Neural cell (in vitro differentiated cells): ENCODE measurements at regions not wholly inside any gene's neighbourhood (a gene's known extent, or its start where the extent isn't known, plus 50 kb on each side); places are given as distances from the start of the nearest gene placed in this dataset.
"Not testable (repeated sequence)": the region's sequence is repeated elsewhere in the genome, so short reads cannot be mapped to it uniquely, and the experiment has no call there.

ENCODE experiments used
- H2AFZ ChIP-seq: fragments of 200-600, 300-800 bp; sonication (generic), shearing (Covaris generic); 2 replicates; pipeline ENCODE4 v1.6.0; 2014; ENCODE audit warnings: low read depth, mild to moderate bottlenecking, antibody characterized with exemption, low read length, moderate library complexity
- H3F3A ChIP-seq: fragments of 200-600 bp; shearing (Covaris generic); 2 replicates; pipeline ENCODE4 v1.6.1; 2016; ENCODE audit warnings: mild to moderate bottlenecking, moderate library complexity, mixed read lengths, antibody characterized with exemption, low read length; ENCODE audit not compliant: insufficient read depth, poor library complexity, severe bottlenecking
- H3K27ac ChIP-seq: fragments of 200-600, 300-800 bp; sonication (generic), shearing (Covaris generic); 2 replicates; pipeline ENCODE4 v1.5.1; 2014; ENCODE audit warnings: mild to moderate bottlenecking, low read length, moderate library complexity
- H3K27me3 ChIP-seq: fragments of 300-800, 200-600 bp; sonication (generic), shearing (Covaris generic); 2 replicates; pipeline ENCODE4 v1.6.0; 2014; ENCODE audit warnings: mild to moderate bottlenecking, low read depth, low read length, moderate library complexity; ENCODE audit not compliant: insufficient read depth
- H3K36me3 ChIP-seq: fragments of 300-800, 200-600 bp; sonication (generic), shearing (Covaris generic); 2 replicates; pipeline ENCODE4 v1.5.1; 2014; ENCODE audit warnings: mild to moderate bottlenecking, antibody characterized with exemption, low read length, moderate library complexity; ENCODE audit not compliant: insufficient read depth
- H3K4me2 ChIP-seq: fragments of 300-800, 200-600 bp; sonication (generic), shearing (Covaris generic); 2 replicates; pipeline ENCODE4 v1.6.0; 2014; ENCODE audit warnings: mild to moderate bottlenecking, low read length
- H3K4me3 ChIP-seq: fragments of 300-800, 200-600 bp; sonication (generic), shearing (Covaris generic); 2 replicates; pipeline ENCODE4 v1.5.1; 2014; ENCODE audit warnings: mild to moderate bottlenecking, low read length, moderate library complexity
- H3K79me2 ChIP-seq: fragments of 200-600 bp; shearing (Covaris generic); replicated peaks from 2 replicates; pipeline ENCODE4 v1.6.0; 2014; ENCODE audit warnings: mild to moderate bottlenecking, low read length, moderate library complexity; ENCODE audit not compliant: insufficient read depth
- H3K9ac ChIP-seq: fragments of 300-800, 200-600 bp; sonication (generic), shearing (Covaris generic); 2 replicates; pipeline ENCODE4 v1.6.1; 2016; ENCODE audit warnings: mild to moderate bottlenecking, low read length, mixed read lengths
- H3K9me2 ChIP-seq: fragments of 200-600 bp; shearing (Covaris generic); 2 replicates; pipeline ENCODE4 v1.6.1; 2016; ENCODE audit warnings: mild to moderate bottlenecking, low read length, mixed read lengths; ENCODE audit not compliant: insufficient read depth
- H3K9me3 ChIP-seq: fragments of 200-600, 300-800 bp; sonication (generic), shearing (Covaris generic); 2 replicates; pipeline ENCODE4 v1.6.1; 2016; ENCODE audit warnings: mild to moderate bottlenecking, mixed run types, low read length, moderate library complexity, mixed read lengths
- H4K20me1 ChIP-seq: fragments of 200-600 bp; shearing (Covaris generic); 2 replicates; pipeline ENCODE4 v1.6.1; 2016; ENCODE audit warnings: mild to moderate bottlenecking, mixed run types; ENCODE audit not compliant: insufficient read depth
- EP300 ChIP-seq: fragments of 450-650 bp; conservative IDR thresholded peaks from 2 replicates; pipeline ENCODE4 v1.6.1; 2014; ENCODE audit warnings: antibody characterized with exemption, mild to moderate bottlenecking, moderate library complexity; ENCODE audit not compliant: poor library complexity, severe bottlenecking
- EZH2 ChIP-seq: fragments of 200-600, 300-800 bp; shearing (Covaris generic), sonication (generic); IDR thresholded peaks from 2 replicates; pipeline ENCODE4 v1.6.1; 2014; ENCODE audit warnings: antibody characterized with exemption, low read length, borderline replicate concordance, mild to moderate bottlenecking; ENCODE audit not compliant: insufficient read depth, poor library complexity, severe bottlenecking
- MXI1 ChIP-seq: fragments of 450-650 bp; conservative IDR thresholded peaks from 2 replicates; pipeline ENCODE4 v1.6.1; 2014; ENCODE audit warnings: antibody characterized with exemption, mild to moderate bottlenecking; ENCODE audit not compliant: poor library complexity, severe bottlenecking
- POLR2AphosphoS5 ChIP-seq: IDR thresholded peaks from 2 replicates; pipeline ENCODE4 v1.6.1; 2012
- RAD21 ChIP-seq: fragments of 450-650 bp; conservative IDR thresholded peaks from 2 replicates; pipeline ENCODE4 v1.6.1; 2014; ENCODE audit warnings: antibody characterized with exemption, mild to moderate bottlenecking, moderate library complexity
- SMC3 ChIP-seq: fragments of 450-650 bp; conservative IDR thresholded peaks from 2 replicates; pipeline ENCODE4 v1.6.1; 2014; ENCODE audit warnings: antibody characterized with exemption, mild to moderate bottlenecking, moderate library complexity; ENCODE audit not compliant: poor library complexity
- TAF1 ChIP-seq: IDR thresholded peaks from 2 replicates; pipeline ENCODE4 v1.6.1; 2012; ENCODE audit warnings: low read depth
- TF ChIP-seq, protein P1 (sequence below): IDR thresholded peaks from 2 replicates; pipeline ENCODE4 v1.6.1; 2012; ENCODE audit warnings: borderline replicate concordance
- TF ChIP-seq, protein P2 (sequence below): fragments of 450-650 bp; IDR thresholded peaks from 2 replicates; pipeline ENCODE4 v1.5.1; 2014; ENCODE audit warnings: antibody characterized with exemption, mild to moderate bottlenecking, moderate library complexity; ENCODE audit not compliant: poor library complexity, severe bottlenecking

DNA sequence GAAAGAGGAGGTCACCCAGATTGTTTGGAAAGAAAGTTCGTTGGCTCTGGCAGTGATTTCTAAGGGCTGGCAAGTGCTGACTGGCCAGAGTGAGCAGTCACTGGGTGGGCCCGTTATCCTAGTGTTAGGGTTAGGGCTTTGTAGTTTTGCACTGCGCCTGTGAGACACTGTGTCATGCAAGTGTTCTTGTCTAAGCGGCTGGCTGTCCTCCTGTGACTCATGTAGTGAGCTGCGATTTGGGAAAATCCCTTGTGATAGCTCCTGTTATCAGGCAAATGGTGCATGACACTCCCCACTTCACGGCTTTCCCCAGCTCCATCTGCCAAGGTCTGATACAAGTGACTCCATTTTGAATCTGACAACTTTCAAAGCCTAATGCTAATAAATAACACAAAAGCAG is 526.0 kb upstream of the ADAMTS16 start:
- no peaks in the 10 kb centered on the region for H3K9me3 ChIP-seq
- no peak overlapping the region for H3K4me3 ChIP-seq
- no peaks in the 10 kb centered on the region for H3K36me3 ChIP-seq
- no peaks in the 10 kb centered on the region for H4K20me1 ChIP-seq
- H3K9me2 ChIP-seq, result no peaks in the 10 kb centered on the region
- no peaks in the 10 kb centered on the region for H3K79me2 ChIP-seq
- no peaks in the 10 kb centered on the region for H3K27me3 ChIP-seq
- no peak overlapping the region for H2AFZ ChIP-seq
- no peak overlapping the region for H3K27ac ChIP-seq
- no peak overlapping the region for H3K9ac ChIP-seq
- no peak for TF ChIP-seq TAF1
- TF ChIP-seq RAD21, result no peak
- TF ChIP-seq POLR2AphosphoS5, result no peak
- TF ChIP-seq, protein P1, sequence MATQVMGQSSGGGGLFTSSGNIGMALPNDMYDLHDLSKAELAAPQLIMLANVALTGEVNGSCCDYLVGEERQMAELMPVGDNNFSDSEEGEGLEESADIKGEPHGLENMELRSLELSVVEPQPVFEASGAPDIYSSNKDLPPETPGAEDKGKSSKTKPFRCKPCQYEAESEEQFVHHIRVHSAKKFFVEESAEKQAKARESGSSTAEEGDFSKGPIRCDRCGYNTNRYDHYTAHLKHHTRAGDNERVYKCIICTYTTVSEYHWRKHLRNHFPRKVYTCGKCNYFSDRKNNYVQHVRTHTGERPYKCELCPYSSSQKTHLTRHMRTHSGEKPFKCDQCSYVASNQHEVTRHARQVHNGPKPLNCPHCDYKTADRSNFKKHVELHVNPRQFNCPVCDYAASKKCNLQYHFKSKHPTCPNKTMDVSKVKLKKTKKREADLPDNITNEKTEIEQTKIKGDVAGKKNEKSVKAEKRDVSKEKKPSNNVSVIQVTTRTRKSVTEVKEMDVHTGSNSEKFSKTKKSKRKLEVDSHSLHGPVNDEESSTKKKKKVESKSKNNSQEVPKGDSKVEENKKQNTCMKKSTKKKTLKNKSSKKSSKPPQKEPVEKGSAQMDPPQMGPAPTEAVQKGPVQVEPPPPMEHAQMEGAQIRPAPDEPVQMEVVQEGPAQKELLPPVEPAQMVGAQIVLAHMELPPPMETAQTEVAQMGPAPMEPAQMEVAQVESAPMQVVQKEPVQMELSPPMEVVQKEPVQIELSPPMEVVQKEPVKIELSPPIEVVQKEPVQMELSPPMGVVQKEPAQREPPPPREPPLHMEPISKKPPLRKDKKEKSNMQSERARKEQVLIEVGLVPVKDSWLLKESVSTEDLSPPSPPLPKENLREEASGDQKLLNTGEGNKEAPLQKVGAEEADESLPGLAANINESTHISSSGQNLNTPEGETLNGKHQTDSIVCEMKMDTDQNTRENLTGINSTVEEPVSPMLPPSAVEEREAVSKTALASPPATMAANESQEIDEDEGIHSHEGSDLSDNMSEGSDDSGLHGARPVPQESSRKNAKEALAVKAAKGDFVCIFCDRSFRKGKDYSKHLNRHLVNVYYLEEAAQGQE, result no peak
- TF ChIP-seq, protein P2, sequence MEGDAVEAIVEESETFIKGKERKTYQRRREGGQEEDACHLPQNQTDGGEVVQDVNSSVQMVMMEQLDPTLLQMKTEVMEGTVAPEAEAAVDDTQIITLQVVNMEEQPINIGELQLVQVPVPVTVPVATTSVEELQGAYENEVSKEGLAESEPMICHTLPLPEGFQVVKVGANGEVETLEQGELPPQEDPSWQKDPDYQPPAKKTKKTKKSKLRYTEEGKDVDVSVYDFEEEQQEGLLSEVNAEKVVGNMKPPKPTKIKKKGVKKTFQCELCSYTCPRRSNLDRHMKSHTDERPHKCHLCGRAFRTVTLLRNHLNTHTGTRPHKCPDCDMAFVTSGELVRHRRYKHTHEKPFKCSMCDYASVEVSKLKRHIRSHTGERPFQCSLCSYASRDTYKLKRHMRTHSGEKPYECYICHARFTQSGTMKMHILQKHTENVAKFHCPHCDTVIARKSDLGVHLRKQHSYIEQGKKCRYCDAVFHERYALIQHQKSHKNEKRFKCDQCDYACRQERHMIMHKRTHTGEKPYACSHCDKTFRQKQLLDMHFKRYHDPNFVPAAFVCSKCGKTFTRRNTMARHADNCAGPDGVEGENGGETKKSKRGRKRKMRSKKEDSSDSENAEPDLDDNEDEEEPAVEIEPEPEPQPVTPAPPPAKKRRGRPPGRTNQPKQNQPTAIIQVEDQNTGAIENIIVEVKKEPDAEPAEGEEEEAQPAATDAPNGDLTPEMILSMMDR, result no peak
- TF ChIP-seq EZH2, result no peak
- TF ChIP-seq EP300, result no peak
- TF ChIP-seq SMC3, result no peak
- TF ChIP-seq MXI1, result no peak
- no peak overlapping the region for H3K4me2 ChIP-seq
- no peaks in the 10 kb centered on the region for H3F3A ChIP-seq

DNA sequence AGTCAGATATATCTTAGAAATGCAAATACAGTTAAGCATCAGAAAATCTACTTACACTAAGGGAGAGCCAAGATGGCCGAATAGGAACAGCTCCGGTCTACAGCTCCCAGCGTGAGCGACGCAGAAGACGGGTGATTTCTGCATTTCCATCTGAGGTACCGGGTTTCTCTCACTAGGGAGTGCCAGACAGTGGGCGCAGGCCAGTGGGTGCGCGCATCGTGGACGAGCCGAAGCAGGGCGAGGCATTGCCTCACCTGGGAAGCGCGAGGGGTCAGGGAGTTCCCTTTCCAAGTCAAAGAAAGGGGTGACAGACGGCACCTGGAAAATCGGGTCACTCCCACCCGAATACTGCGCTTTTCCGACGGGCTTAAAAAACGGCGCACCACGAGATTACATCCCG is 524.8 kb upstream of the ADAMTS16 start:
- H3K9ac ChIP-seq, result not testable (repeated sequence)

DNA sequence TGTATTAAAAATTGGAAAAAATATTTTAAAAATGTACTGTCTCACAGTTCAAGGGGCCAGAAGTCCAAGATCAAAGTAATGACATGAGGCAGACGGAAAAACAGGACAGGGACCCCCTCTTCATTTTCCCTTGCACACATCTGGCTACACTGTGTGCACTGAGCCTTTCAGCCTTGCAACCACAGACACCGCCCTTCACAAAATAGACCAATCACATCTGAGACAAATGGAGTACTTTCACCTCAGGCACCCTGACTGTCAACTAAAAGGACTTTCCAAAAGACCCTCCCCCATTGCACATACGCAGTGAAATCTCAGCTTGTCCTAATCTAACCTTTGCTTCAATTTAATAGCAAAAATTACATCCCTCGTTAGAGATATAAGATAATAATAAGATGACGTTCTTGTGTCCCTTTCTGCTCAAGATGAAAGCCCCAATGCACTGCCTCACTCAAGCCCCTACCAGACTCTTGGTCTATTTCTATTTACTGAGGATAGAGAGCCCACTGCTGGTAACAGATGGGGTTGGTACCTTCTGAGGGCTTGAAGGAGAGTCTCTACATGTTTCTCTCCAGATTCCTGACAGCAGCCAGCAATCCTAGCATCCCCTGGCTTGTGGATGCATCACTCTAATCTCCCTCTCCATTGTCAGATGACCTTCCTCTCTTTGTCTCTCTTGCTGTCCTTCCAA is 514.8 kb upstream of the ADAMTS16 start:
- Histone ChIP-seq H3F3A (no peaks in the 10 kb centered on the region), H4K20me1 (no peaks in the 10 kb centered on the region), H3K4me2 (no peak overlapping the region), H3K36me3 (no peaks in the 10 kb centered on the region), H3K9me3 (peaks cover 6% of the 10 kb centered on the region), H3K4me3 (no peak overlapping the region), H3K27me3 (no peaks in the 10 kb centered on the region), H3K9me2 (no peaks in the 10 kb centered on the region), H3K27ac (no peak overlapping the region), H3K79me2 (no peaks in the 10 kb centered on the region), H2AFZ (no peak overlapping the region), H3K9ac (no peak overlapping the region)
- no peak for TF ChIP-seq EZH2
- no peak for TF ChIP-seq SMC3

More for the DNA sequence above, 524.8 kb upstream of the ADAMTS16 start:
- not testable (repeated sequence) for H3K9me3 ChIP-seq, H3K27me3 ChIP-seq, H3K27ac ChIP-seq, H3K79me2 ChIP-seq, H4K20me1 ChIP-seq, H3K36me3 ChIP-seq, H3K4me2 ChIP-seq, H3K9me2 ChIP-seq, H2AFZ ChIP-seq, H3K4me3 ChIP-seq, H3F3A ChIP-seq
